ENCODE measurements at regions not wholly inside any gene's neighbourhood (a gene's known extent, or its start where the extent isn't known, plus 50 kb on each side); places are given as distances from the start of the nearest gene placed in this dataset.

DNA sequence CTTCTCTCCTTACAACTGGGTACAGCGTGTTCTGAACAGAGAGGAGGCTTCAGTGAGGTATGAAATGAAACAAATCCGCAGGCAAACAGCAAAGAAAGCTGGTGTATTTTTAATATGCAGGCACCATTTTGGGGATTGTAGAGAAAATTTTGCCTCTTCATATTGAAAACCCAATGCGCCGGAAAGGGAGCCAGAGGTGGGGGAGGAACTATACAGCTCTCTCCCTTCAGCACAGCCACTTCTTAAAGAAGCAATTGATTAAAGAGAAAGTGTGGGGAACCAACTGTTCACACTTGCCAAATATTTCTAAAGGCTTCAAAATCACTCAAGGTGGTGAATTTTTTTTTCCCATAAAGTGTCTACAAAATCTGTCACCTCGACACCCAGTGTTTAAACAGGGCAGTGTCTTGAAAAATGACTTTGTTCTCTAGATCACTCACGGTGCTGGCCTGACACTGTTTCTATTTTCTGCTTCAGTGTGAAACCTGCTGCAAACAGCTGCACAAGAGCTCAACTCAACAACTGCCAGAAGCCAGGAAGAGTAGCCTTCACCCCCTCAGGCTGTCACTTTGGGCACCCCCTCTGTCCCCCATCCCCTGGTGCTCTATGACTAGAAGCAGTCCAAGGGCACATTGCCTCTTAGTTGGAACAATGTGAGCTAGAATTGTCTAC lies 123.8 kb upstream of the CTTNBP2NL start:
- TF ChIP-seq, protein P1, sequence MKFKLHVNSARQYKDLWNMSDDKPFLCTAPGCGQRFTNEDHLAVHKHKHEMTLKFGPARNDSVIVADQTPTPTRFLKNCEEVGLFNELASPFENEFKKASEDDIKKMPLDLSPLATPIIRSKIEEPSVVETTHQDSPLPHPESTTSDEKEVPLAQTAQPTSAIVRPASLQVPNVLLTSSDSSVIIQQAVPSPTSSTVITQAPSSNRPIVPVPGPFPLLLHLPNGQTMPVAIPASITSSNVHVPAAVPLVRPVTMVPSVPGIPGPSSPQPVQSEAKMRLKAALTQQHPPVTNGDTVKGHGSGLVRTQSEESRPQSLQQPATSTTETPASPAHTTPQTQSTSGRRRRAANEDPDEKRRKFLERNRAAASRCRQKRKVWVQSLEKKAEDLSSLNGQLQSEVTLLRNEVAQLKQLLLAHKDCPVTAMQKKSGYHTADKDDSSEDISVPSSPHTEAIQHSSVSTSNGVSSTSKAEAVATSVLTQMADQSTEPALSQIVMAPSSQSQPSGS (tag by site-specific recombination; IDR thresholded peaks at IDR 0.05; ENCODE audit: low read depth), result no peak
- no peak for TF ChIP-seq ZNF146 (tag by site-specific recombination; IDR thresholded peaks at IDR 0.05)
- TF ChIP-seq, protein P2, sequence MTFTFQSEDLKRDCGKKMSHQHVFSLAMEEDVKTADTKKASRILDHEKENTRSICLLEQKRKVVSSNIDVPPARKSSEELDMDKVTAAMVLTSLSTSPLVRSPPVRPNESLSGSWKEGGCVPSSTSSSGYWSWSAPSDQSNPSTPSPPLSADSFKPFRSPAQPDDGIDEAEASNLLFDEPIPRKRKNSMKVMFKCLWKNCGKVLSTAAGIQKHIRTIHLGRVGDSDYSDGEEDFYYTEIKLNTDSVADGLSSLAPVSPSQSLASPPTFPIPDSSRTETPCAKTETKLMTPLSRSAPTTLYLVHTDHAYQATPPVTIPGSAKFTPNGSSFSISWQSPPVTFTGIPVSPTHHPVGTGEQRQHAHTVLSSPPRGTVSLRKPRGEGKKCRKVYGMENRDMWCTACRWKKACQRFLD (tag by site-specific recombination; IDR thresholded peaks at IDR 0.05), result no peak
- no peak for TF ChIP-seq ZNF561 (tag by site-specific recombination; IDR thresholded peaks at IDR 0.05; ENCODE audit: borderline replicate concordance)
- TF ChIP-seq ZNF548 (tag by site-specific recombination; IDR thresholded peaks at IDR 0.05), result no peak
- no peak for TF ChIP-seq MZF1 (tag by site-specific recombination; IDR thresholded peaks at IDR 0.05; ENCODE audit: borderline replicate concordance)
- TF ChIP-seq, protein P3, sequence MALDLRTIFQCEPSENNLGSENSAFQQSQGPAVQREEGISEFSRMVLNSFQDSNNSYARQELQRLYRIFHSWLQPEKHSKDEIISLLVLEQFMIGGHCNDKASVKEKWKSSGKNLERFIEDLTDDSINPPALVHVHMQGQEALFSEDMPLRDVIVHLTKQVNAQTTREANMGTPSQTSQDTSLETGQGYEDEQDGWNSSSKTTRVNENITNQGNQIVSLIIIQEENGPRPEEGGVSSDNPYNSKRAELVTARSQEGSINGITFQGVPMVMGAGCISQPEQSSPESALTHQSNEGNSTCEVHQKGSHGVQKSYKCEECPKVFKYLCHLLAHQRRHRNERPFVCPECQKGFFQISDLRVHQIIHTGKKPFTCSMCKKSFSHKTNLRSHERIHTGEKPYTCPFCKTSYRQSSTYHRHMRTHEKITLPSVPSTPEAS (tag by site-specific recombination; IDR thresholded peaks at IDR 0.05), result no peak
- no peak for TF ChIP-seq YY2 (tag by site-specific recombination; IDR thresholded peaks at IDR 0.05)
- TF ChIP-seq ZNF768 (tag by site-specific recombination; IDR thresholded peaks at IDR 0.05), result no peak
- no peak for TF ChIP-seq ZNF341 (tag by site-specific recombination; IDR thresholded peaks at IDR 0.05; ENCODE audit: low read depth)
- TF ChIP-seq ZNF121 (tag by site-specific recombination; IDR thresholded peaks at IDR 0.05), result no peak
- TF ChIP-seq, protein P4, sequence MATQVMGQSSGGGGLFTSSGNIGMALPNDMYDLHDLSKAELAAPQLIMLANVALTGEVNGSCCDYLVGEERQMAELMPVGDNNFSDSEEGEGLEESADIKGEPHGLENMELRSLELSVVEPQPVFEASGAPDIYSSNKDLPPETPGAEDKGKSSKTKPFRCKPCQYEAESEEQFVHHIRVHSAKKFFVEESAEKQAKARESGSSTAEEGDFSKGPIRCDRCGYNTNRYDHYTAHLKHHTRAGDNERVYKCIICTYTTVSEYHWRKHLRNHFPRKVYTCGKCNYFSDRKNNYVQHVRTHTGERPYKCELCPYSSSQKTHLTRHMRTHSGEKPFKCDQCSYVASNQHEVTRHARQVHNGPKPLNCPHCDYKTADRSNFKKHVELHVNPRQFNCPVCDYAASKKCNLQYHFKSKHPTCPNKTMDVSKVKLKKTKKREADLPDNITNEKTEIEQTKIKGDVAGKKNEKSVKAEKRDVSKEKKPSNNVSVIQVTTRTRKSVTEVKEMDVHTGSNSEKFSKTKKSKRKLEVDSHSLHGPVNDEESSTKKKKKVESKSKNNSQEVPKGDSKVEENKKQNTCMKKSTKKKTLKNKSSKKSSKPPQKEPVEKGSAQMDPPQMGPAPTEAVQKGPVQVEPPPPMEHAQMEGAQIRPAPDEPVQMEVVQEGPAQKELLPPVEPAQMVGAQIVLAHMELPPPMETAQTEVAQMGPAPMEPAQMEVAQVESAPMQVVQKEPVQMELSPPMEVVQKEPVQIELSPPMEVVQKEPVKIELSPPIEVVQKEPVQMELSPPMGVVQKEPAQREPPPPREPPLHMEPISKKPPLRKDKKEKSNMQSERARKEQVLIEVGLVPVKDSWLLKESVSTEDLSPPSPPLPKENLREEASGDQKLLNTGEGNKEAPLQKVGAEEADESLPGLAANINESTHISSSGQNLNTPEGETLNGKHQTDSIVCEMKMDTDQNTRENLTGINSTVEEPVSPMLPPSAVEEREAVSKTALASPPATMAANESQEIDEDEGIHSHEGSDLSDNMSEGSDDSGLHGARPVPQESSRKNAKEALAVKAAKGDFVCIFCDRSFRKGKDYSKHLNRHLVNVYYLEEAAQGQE (tag by site-specific recombination; IDR thresholded peaks at IDR 0.05), result no peak
- H3K36me3 ChIP-seq (ENCODE audit: control insufficient read depth in 2 of 2, insufficient read depth in 1 of 2, low read length in 2 of 2), result no peaks in the 10 kb centered on the region
- H3K4me3 ChIP-seq (ENCODE audit: low read depth, low read length), result no peak overlapping the region
- ChIA-PET POLR2A (no interaction called here), CTCF (no interaction called here)
- H3K27ac ChIP-seq (ENCODE audit: extremely low read depth, low read depth, low read length), result no peak overlapping the region
- no peaks in the 10 kb centered on the region for H3K4me1 ChIP-seq (ENCODE audit: control insufficient read depth, insufficient read depth, low read length)
- no peaks in the 10 kb centered on the region for H3K9me3 ChIP-seq (ENCODE audit: control insufficient read depth, insufficient read depth, low read depth, low read length)

DNA sequence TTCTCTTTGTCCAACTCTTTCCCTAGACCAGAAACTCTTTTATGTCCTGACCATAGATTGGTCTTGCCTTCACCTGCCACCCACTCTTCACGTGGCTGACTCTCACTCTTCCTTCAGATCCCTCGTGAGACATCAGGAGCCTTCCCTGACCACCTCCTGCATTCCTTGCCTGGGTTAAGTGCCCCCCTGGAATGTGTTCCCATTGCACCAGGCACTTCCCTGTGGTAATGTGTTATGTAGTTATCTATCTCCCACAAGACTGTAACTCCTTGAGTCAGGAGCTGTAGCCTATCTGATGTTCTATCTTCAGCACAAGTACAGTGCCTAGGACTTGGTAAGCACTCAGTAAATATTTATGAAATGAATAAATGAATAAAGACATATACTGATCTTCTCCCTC lies 111.2 kb upstream of the CTTNBP2NL start:
- ChIA-PET CTCF (interaction anchor here (0.5 kb wide), 1 partner anchor 11 kb away, joined by 4 read pairs; no protein-coding TSS in a partner anchor), POLR2A (no interaction called here)
- Histone ChIP-seq H3K27ac (ENCODE audit: extremely low read depth, low read depth, low read length) (no peak overlapping the region), H3K4me1 (ENCODE audit: control insufficient read depth, insufficient read depth, low read length) (no peaks in the 10 kb centered on the region), H3K9me3 (ENCODE audit: control insufficient read depth, insufficient read depth, low read depth, low read length) (no peaks in the 10 kb centered on the region), H3K36me3 (ENCODE audit: control insufficient read depth in 2 of 2, insufficient read depth in 1 of 2, low read length in 2 of 2) (no peaks in the 10 kb centered on the region), H3K4me3 (ENCODE audit: low read depth, low read length) (no peak overlapping the region)
- TF ChIP-seq, protein P5, sequence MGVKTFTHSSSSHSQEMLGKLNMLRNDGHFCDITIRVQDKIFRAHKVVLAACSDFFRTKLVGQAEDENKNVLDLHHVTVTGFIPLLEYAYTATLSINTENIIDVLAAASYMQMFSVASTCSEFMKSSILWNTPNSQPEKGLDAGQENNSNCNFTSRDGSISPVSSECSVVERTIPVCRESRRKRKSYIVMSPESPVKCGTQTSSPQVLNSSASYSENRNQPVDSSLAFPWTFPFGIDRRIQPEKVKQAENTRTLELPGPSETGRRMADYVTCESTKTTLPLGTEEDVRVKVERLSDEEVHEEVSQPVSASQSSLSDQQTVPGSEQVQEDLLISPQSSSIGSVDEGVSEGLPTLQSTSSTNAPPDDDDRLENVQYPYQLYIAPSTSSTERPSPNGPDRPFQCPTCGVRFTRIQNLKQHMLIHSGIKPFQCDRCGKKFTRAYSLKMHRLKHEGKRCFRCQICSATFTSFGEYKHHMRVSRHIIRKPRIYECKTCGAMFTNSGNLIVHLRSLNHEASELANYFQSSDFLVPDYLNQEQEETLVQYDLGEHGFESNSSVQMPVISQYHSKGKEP (tag by site-specific recombination; IDR thresholded peaks at IDR 0.05), result no peak
- TF ChIP-seq ZNF37A (tag by site-specific recombination; IDR thresholded peaks at IDR 0.05), result no peak
- TF ChIP-seq ZNF624 (tag by site-specific recombination; IDR thresholded peaks at IDR 0.05), result no peak
- no peak for TF ChIP-seq ZNF394 (tag by site-specific recombination; IDR thresholded peaks at IDR 0.05; ENCODE audit: borderline replicate concordance)
- TF ChIP-seq, protein P6, sequence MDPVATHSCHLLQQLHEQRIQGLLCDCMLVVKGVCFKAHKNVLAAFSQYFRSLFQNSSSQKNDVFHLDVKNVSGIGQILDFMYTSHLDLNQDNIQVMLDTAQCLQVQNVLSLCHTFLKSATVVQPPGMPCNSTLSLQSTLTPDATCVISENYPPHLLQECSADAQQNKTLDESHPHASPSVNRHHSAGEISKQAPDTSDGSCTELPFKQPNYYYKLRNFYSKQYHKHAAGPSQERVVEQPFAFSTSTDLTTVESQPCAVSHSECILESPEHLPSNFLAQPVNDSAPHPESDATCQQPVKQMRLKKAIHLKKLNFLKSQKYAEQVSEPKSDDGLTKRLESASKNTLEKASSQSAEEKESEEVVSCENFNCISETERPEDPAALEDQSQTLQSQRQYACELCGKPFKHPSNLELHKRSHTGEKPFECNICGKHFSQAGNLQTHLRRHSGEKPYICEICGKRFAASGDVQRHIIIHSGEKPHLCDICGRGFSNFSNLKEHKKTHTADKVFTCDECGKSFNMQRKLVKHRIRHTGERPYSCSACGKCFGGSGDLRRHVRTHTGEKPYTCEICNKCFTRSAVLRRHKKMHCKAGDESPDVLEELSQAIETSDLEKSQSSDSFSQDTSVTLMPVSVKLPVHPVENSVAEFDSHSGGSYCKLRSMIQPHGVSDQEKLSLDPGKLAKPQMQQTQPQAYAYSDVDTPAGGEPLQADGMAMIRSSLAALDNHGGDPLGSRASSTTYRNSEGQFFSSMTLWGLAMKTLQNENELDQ (tag by site-specific recombination; IDR thresholded peaks at IDR 0.05; ENCODE audit: low read depth), result no peak
- no peak for TF ChIP-seq ZNF501 (tag by site-specific recombination; IDR thresholded peaks at IDR 0.05)
- no peak for TF ChIP-seq ZNF175 (tag by site-specific recombination; IDR thresholded peaks at IDR 0.05)
- no peak for TF ChIP-seq ZNF140 (tag by site-specific recombination; IDR thresholded peaks at IDR 0.05)
- no peak for TF ChIP-seq ZNF248 (tag by site-specific recombination; IDR thresholded peaks at IDR 0.05)
- no peak for TF ChIP-seq ZNF169 (tag by site-specific recombination; IDR thresholded peaks at IDR 0.05)
- no peak for TF ChIP-seq ZNF549 (tag by site-specific recombination; IDR thresholded peaks at IDR 0.05)

All from HEK293 (cell line).